HG03342 (cell line): ENCODE measurements at regions not wholly inside any gene's neighbourhood (a gene's known extent, or its start where the extent isn't known, plus 50 kb on each side); places are given as distances from the start of the nearest gene placed in this dataset.
A peak's percentile ranks its signal among the peaks of the same experiment; 100 is the strongest.
"Not testable (repeated sequence)": the region's sequence is repeated elsewhere in the genome, so short reads cannot be mapped to it uniquely, and the experiment has no call there.

Source experiments
- ATAC-seq: cut with Tn5 transposase; IDR thresholded peaks from one replicate; pipeline ENCODE4 v1.9.1; 2021; ENCODE audit warnings: mild to moderate bottlenecking, moderate library complexity; ENCODE audit not compliant: unreplicated experiment

DNA sequence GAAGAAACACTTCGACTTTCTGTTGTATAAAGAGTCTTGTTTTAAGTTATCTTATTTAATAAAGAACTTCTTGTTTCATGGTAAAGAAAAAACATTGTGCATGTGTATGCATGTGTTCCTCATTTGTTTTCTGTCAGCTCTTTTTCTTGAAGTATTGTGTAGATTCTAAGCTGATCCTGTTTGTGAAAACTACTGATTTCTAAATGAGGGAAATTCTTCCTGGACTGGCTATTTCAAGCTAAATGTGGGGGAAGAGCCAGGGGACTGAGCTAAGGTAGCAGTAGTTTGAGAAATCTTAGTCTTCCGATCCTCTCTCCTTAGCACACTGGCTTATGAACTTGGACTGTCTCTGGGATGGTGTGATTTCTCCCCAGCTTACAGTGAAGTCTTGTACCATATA, 56.4 kb upstream of the RBMS1 start:
- ATAC-seq = no peak

DNA sequence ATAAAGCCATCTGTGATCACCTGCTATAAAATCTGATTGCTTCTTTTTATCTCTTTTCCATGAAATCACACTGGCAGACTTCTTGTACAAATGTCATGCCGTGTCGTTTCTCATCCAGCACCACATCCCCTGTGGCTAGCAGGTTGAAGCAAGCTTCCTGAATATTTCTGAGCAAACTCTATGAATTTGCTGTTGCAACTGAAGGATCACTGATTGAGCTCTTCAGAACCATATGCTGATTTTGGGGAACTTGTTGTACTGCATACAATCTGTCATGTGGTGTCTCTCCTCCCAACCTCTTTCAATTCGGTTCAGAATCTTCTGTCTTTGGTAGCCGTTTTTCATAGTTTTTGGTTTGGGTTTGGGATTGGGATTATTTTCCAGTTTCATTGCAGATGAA, 57.7 kb upstream of the RBMS1 start:
- no peak for ATAC-seq

GRCh38 chr2:160555420-160556071, 61.9 kb upstream of the RBMS1 start:
- ATAC-seq = no peak

DNA sequence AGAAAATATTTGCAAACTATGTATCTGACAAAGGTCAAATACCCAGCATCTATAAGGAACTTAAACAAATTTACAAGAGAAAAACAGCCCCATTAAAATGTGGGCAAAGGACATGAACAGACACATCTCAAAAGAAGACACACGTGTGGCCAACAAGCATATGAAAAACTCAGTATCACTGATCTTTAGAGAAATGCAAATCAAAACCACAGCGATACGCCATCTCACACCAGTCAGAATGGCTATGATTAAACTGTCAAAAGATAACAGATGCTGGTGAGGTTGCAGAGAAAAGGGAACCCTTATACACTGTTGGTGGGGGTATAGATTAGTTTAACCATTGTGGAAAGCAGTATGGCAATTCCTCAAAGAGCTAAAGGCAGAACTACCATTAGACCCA, 64.3 kb upstream of the RBMS1 start:
- no peak for ATAC-seq

GRCh38 chr2:160558531-160558930, 64.9 kb upstream of the RBMS1 start:
- ATAC-seq = no peak

- ATAC-seq = no peak
These were observed 68.1 kb upstream of the RBMS1 start for GRCh38 chr2:160561551-160562295.

DNA sequence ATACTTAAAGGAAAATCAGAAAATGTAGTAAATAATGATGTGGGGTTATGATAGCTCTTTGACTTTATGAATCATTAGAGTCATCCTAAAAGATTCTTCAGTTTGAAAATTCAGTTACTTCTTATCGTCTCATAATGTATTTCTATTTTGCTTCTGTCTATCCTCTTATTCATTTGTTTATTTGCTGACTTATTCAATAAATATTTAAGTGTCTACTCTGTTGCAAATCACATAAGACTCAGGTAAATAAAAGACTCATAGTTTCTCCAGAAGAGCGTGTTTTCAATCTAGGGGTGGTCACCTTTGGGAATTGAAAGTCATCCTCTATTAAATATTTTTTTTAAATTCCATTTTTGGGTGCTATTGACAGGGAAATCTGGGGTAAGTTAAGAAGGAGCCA, 69.1 kb upstream of the RBMS1 start:
- ATAC-seq = no peak

DNA sequence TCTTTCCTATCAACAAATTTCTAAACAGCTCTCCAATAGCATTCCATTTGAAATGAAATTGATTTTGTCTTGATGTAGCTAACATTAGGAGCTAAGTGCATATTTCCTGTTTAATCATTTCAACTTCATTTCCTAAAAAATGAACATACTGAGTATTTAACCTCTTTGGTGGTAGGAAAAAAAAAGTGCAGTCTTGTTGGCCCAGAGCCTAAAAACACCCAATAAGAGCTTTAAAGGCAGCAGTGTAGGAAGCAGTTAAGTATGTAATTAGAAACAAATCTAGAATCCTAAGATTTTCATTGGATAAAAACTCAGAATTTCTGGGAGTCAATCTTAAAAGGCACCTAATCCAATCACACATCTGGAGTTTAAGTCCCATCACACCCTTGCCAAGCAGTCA, 71.0 kb upstream of the RBMS1 start:
- no peak for ATAC-seq

- no peak for ATAC-seq
These were observed 71.7 kb upstream of the RBMS1 start for GRCh38 chr2:160565099-160565845.

DNA sequence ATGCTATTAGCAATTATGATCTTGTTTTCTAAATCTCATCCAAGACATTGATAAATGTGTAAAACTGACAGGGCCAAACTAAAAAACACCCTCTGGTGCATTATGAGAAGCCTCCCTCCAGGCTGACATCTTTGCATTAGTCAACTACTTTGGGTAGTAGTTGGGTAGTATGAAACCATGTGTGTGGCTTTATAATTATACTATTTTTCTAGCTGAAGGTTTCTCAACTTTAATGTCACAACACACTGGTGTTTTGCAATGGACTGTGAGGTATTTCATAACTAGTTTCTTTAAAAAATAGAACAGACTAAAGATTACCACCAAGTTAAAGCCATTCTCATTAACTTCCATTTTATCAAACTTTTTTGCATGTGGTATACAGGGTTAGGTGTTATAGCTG, 73.1 kb upstream of the RBMS1 start:
- no peak for ATAC-seq

DNA sequence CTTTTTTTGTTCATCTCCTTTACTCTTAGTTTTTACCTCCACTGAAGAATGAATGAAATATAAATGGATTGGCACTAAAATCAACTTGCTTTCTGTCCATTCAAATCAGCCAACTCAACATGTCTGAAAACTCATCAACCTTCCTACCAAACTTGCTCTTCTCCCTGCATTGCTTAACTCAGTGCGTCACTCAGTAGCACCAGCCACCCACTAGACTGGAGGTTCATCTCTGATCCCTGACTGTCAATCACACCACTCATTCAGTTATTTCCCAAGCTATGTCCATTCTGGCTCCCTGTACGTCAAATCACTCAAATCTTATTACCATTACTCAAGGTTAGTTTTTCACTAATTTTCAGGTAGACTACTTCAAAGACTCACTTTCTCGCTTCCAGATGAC, 75.2 kb upstream of the RBMS1 start:
- ATAC-seq = no peak

DNA sequence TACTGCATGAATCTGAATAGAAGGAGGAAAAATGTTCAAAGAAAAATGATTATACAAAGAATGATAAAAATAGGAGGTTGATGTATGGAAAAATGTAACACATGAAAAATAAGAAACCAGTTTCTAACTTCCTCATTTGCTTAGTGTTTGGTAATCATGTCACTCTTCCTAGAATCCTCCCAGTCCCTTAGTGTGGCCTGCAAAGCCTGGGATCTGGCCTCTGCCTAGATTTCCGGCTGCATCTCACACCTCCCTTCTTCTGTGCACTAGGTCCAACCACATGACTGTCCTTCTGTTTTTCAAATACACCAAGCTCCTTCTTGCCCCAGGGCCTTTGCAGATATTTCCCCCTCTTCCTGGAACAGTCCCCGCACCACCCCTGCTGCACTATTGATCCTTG, 76.8 kb upstream of the RBMS1 start:
- no peak for ATAC-seq

GRCh38 chr2:160574468-160575140, 81.0 kb upstream of the RBMS1 start:
- ATAC-seq = no peak

GRCh38 chr2:160575368-160575767, 81.8 kb upstream of the RBMS1 start:
- ATAC-seq = peak; percentile 59

GRCh38 chr2:160576054-160576499, 82.5 kb upstream of the RBMS1 start:
- ATAC-seq = no peak

DNA sequence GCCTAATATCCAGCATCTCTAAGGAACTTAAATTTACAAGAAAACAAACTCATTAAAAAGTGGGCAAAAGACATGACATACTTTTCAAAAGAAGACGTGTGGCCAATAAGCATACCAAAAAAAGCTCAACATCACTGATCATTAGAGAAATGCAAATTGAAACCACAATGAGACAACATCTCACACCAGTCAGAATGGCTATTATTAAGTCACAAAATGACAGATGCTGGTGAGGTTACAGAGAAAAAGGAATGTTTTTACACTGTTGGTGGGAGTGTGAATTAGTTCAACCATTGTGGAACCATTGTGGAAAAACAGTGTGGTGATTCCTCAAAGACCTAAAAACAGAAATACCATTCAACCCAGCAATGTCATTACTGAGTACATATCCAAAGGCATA, 83.5 kb upstream of the RBMS1 start:
- ATAC-seq = not testable (repeated sequence)

GRCh38 chr2:160581035-160581434, 87.4 kb upstream of the RBMS1 start:
- no peak for ATAC-seq

DNA sequence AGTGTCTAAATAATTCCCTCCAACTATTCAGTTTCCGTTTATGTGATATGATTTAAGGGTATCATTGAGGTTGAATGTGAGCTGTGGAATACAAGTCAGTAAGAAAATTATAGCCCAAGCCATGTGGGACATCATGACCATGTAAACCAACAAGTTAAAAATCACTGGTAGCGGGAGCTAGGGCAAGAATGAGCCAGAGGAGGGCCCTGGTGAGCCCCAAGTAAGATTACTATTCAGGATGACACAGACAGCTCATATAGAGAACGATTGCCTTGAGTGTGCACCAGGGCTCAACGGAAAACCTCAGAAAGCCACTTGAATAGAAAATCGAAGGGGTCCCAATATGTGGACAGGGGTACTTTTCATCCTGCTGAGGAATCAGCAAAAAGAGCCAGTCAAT, 87.8 kb upstream of the RBMS1 start:
- no peak for ATAC-seq

DNA sequence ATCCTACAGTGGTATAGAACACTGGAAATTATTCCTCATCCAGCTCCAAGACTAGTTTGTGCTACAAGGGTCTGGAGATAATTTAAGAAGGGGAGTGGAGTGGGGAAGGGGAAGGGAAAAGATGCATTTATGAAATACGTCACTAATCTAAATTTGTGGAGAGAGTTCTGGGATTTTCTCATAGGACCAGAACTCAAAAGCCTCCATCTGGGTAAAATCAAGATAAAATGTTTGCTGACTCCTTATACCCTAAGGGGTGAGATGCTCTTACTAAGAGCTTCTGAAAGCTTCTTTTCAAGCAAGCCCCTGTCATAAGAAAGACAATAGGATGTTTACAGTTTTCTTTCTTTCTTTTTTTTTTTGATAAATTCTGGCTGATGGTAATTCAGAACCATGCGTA, 88.5 kb upstream of the RBMS1 start:
- ATAC-seq = no peak

DNA sequence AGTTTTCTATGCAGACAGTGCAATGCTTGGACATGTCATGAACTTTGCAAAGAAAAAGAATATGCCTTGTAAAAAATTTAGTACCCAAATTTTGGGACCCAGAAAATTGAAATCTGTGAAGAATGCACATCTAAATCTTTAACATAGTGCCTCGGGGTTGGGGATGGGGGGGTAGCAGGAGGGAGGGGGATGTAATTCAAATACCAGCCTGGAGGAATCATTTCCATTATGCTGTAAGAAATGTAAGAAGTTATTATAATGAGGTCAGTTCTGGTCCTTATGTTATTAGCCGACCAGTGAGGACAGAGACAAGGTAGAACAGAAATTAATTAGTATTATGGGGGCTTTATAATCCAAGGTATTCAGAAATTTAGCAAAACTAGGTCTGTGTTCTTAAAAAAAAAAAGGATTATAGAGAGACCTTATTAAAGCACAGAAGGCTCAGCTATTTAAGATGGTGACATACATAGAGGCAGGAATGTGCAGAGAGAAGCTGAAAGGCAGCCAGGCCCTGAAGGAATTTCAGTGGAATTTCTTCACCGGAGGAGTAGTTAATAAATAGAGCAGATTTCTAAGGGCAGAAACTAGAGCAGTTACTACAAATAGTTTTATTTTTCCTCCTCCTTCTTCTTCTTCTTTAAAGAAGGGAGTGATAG, 89.0 kb upstream of the RBMS1 start:
- no peak for ATAC-seq

DNA sequence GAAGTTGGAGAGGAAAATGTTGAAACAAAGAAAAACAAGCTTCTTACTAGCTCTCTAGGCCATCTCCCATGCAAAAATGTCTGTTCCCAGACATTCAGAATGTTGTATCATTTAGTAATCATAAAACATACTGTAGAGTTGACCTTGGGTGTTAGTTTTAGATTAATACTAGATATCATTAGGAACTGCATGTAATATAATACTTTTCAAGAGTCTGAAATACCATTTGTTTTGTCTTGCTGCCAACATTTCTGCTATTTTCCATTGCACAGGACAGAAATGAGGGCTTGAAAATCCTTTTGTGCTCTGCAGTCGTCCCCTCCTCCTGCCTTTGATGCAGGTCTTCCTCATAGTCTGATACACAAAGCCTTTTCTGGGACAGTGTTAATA, 89.5 kb upstream of the RBMS1 start:
- ATAC-seq = no peak
